ENCODE measurements at regions not wholly inside any gene's neighbourhood (a gene's known extent, or its start where the extent isn't known, plus 50 kb on each side); places are given as distances from the start of the nearest gene placed in this dataset.
A peak's percentile ranks its signal among the peaks of the same experiment; 100 is the strongest.

GRCh38 chr5:73321757-73322436 lies 126.7 kb downstream of the FOXD1 start:
- Histone ChIP-seq H3K27ac (peak overlapping the region; percentile 61), H3K36me3 (no peaks in the 10 kb centered on the region), H3K27me3 (replicated peaks) (no peaks in the 10 kb centered on the region), H3K9me3 (replicated peaks) (no peaks in the 10 kb centered on the region; the same call in 1 of the 2 replicates), H3K4me1 (replicated peaks) (peaks cover 12% of the 10 kb centered on the region), H3K4me3 (no peak overlapping the region)
- DNase-seq (ENCODE audit: low read depth in 1 of 2, low spot score in 2 of 2) = peak; percentile 63 to 67

- Histone ChIP-seq H3K9me3 (replicated peaks) (no peaks in the 10 kb centered on the region; the same call in 1 of the 2 replicates), H3K36me3 (no peaks in the 10 kb centered on the region), H3K4me1 (replicated peaks) (peaks cover 25% of the 10 kb centered on the region), H3K27me3 (replicated peaks) (no peaks in the 10 kb centered on the region), H3K4me3 (no peak overlapping the region), H3K27ac (no peak overlapping the region)
- no peak for DNase-seq (ENCODE audit: low read depth in 1 of 2, low spot score in 2 of 2)
These were observed 129.5 kb downstream of the FOXD1 start for GRCh38 chr5:73319036-73319435.

- Histone ChIP-seq H3K4me1 (replicated peaks) (peaks cover 25% of the 10 kb centered on the region), H3K36me3 (no peaks in the 10 kb centered on the region), H3K9me3 (replicated peaks) (no peaks in the 10 kb centered on the region; the same call in 1 of the 2 replicates), H3K4me3 (no peak overlapping the region), H3K27ac (no peak overlapping the region), H3K27me3 (replicated peaks) (no peaks in the 10 kb centered on the region)
- DNase-seq (ENCODE audit: low read depth in 1 of 2, low spot score in 2 of 2) = no peak
These were observed 130.3 kb downstream of the FOXD1 start for GRCh38 chr5:73318308-73318719.

GRCh38 chr5:73317523-73317922 lies 131.1 kb downstream of the FOXD1 start:
- H3K36me3 ChIP-seq = no peaks in the 10 kb centered on the region
- H3K27me3 ChIP-seq (replicated peaks) = no peaks in the 10 kb centered on the region
- H3K27ac ChIP-seq = no peak overlapping the region
- DNase-seq (ENCODE audit: low read depth in 1 of 2, low spot score in 2 of 2) = no peak
- no peaks in the 10 kb centered on the region; the same call in 1 of the 2 replicates for H3K9me3 ChIP-seq (replicated peaks)
- H3K4me3 ChIP-seq = no peak overlapping the region
- peaks cover 33% of the 10 kb centered on the region for H3K4me1 ChIP-seq (replicated peaks)

GRCh38 chr5:73314395-73315257 lies 134.0 kb downstream of the FOXD1 start:
- H3K4me3 ChIP-seq = no peak overlapping the region
- H3K4me1 ChIP-seq (replicated peaks) = peaks cover 41% of the 10 kb centered on the region
- H3K36me3 ChIP-seq = no peaks in the 10 kb centered on the region
- no peaks in the 10 kb centered on the region; the same call in 1 of the 2 replicates for H3K9me3 ChIP-seq (replicated peaks)
- H3K27ac ChIP-seq = peak overlapping the region; percentile 21
- no peak for DNase-seq (ENCODE audit: low read depth in 1 of 2, low spot score in 2 of 2)
- no peaks in the 10 kb centered on the region for H3K27me3 ChIP-seq (replicated peaks)

DNA sequence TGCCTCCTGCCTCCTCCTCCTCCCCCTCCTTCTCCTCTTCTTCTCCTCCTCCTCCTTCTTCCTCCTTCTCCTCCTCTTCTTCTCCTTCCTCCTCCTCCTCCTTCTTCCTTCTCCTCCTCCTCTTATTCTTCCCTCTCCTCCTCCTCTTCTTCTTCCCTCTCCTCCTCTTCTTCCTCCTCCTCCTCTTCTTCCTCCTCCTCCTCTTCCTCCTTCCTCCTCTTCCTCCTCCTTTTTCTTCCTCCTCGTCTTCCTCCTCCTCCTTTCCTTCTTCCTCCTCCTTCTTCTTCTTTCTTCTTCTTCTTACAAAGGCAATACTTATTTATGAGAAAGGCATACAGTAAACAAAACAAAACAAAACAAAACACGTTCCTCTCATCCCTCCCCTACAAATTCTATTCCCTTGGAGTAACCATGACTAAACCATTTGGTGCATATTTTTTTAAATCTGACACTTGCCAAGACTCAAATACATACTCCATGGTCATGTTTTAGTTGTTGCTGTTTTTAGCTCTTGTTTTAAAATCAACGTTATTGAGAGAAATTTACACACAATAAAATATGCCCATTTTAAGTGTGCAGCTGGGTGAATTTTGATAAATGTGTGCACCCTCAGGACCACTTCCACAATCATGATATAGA lies 135.6 kb downstream of the FOXD1 start:
- Histone ChIP-seq H3K9me3 (replicated peaks) (no peaks in the 10 kb centered on the region), H3K4me1 (replicated peaks) (peaks cover 41% of the 10 kb centered on the region), H3K4me3 (no peak overlapping the region), H3K36me3 (no peaks in the 10 kb centered on the region), H3K27ac (no peak overlapping the region), H3K27me3 (replicated peaks) (no peaks in the 10 kb centered on the region)
- no peak for DNase-seq (ENCODE audit: low read depth in 1 of 2, low spot score in 2 of 2)

DNA sequence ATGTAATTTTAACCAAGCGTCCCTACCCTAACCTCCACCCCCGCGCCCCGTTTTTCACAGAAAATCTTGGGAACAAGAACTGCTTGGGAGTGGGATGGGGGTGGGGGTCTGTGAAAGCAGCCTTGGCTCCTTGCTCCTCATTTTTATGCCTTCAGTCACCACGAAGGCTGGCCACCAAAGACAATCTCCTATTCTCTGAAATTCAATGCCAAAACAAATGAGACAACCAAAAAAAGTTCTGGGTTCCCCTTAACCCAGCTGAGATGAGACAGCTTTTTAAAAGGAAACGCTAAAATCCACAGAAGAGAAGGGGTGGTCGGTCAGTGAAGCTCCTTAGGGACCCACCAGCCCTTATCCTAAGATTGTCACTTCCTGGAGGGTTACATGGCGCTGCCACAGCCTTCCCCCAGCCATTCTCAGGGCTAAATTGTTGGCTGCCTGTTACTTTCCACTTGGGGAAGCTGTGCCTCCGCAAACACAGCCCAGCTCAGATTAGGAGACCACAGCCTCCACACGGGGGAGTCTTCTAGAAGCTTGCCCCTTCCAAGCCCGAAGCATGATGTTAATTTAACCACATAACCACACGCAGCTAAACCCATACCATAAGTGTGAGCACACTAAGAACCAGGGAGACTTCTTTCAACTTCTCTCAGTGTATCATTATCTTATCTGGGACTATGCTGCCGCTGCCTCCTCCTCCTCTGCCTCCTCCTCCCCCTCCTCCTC lies 136.3 kb downstream of the FOXD1 start:
- Histone ChIP-seq H3K9me3 (replicated peaks) (no peaks in the 10 kb centered on the region), H3K27ac (peak overlapping the region; percentile 87), H3K4me3 (no peak overlapping the region), H3K36me3 (no peaks in the 10 kb centered on the region), H3K4me1 (replicated peaks) (peaks cover 41% of the 10 kb centered on the region), H3K27me3 (replicated peaks) (no peaks in the 10 kb centered on the region)
- peak; percentile 46 to 68 for DNase-seq (ENCODE audit: low read depth in 1 of 2, low spot score in 2 of 2)

GRCh38 chr5:73311291-73312110 lies 137.1 kb downstream of the FOXD1 start:
- peaks cover 41% of the 10 kb centered on the region for H3K4me1 ChIP-seq (replicated peaks)
- H3K9me3 ChIP-seq (replicated peaks) = no peaks in the 10 kb centered on the region
- DNase-seq (ENCODE audit: low read depth in 1 of 2, low spot score in 2 of 2) = peak; percentile 80 to 83
- H3K4me3 ChIP-seq = no peak overlapping the region; the same call in 1 of the 2 replicates
- no peaks in the 10 kb centered on the region for H3K27me3 ChIP-seq (replicated peaks)
- H3K36me3 ChIP-seq = no peaks in the 10 kb centered on the region
- peak overlapping the region; percentile 87 for H3K27ac ChIP-seq

DNA sequence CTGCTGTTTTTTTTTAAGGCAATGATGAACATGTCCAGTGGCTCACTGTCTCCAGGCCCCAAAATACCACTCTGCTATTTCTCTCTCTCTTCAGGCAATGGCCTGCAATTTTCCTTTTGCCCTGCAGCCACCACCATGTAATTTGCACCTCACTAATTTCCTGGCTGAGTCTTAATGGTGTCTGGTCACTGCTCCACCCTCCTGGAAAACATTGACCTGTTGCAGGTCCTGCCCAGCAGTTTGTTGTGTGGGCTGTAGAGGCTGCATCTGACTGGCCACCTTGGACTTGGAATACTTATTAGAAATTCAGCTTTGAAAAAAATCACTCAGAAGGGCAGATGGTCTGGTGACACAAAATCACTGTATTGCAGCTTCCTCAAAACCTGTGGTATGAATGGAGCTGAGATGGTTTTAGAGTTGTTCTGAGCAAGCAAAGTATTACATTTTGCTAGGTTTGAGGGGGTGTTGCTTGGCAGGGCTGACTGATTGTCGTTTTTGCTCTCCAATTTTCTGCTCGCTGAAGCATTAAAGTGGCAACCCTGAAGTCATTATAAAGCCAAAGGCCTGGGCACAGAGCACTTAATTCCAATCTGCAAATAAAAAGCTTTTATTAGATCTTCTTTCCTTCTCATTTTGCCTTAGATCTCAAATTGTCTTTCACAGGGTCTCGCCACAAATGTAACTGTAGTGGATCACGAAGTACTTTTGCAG lies 134.8 kb downstream of the TMEM174 start:
- H3K4me3 ChIP-seq = no peak overlapping the region
- H3K4me1 ChIP-seq (replicated peaks) = peaks cover 32% of the 10 kb centered on the region
- no peaks in the 10 kb centered on the region for H3K36me3 ChIP-seq
- H3K9me3 ChIP-seq (replicated peaks) = no peaks in the 10 kb centered on the region
- no peak overlapping the region for H3K27ac ChIP-seq
- no peak for DNase-seq (ENCODE audit: low read depth in 1 of 2, low spot score in 2 of 2)
- no peaks in the 10 kb centered on the region for H3K27me3 ChIP-seq (replicated peaks)

GRCh38 chr5:73306741-73307275 lies 133.8 kb downstream of the TMEM174 start:
- no peaks in the 10 kb centered on the region for H3K9me3 ChIP-seq (replicated peaks)
- DNase-seq (ENCODE audit: low read depth in 1 of 2, low spot score in 2 of 2) = no peak
- H3K4me3 ChIP-seq = no peak overlapping the region
- no peaks in the 10 kb centered on the region for H3K27me3 ChIP-seq (replicated peaks)
- H3K27ac ChIP-seq = no peak overlapping the region
- H3K36me3 ChIP-seq = no peaks in the 10 kb centered on the region
- peaks cover 22% of the 10 kb centered on the region for H3K4me1 ChIP-seq (replicated peaks)

DNA sequence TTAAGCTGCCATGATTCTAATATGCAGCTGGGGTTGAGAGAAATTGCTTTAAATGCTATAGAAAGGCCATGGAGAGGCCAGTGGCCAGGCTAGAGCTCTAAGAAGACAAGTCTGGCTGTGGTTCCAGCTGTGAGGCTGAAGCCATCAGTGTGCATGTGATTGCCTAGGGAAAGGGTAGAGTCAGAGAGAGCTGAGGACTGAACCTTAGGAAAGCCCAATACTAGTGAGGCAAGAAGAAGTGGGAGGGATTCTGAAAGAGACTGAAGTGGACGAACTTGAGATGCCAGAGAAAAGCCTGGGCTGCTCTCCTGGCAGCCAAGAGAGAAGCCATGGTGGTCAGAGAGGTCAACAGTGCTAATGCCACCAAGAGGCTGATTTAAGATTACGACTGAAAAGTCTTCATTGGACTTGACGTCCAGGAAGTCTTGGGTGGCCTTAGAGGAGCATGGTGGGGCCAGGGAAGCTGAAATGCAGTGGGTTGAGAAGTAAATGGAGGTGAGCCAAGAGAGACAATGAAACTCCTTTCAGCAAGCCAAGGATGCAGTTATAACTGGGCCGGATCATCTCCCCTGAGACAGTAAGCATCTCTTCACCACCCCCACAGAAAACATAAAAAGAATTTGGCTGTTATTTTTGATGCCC lies 133.2 kb downstream of the TMEM174 start:
- Histone ChIP-seq H3K36me3 (no peaks in the 10 kb centered on the region), H3K27me3 (replicated peaks) (no peaks in the 10 kb centered on the region), H3K4me3 (no peak overlapping the region), H3K4me1 (replicated peaks) (peaks cover 16% of the 10 kb centered on the region), H3K27ac (no peak overlapping the region), H3K9me3 (replicated peaks) (no peaks in the 10 kb centered on the region)
- no peak for DNase-seq (ENCODE audit: low read depth in 1 of 2, low spot score in 2 of 2)

DNA sequence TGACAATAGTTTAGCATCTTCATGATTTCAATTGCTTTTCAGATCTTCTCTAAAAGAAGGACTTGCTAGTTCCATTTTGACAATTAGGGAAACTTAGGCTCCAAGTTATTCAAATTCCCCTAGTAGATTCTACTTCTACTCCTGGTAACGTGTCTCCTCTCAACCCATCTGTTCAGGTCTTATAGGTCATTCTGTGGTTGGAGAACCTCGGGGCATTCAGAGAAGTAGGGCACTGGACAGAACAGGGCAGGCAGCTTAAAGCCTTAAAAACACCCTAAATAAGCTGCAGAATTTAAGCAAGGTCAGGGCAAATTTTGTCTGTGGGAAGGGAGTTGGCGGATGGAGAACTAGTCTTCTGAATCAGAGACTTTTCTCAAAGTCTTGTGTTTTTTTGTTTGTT lies 132.4 kb downstream of the TMEM174 start:
- Histone ChIP-seq H3K4me3 (no peak overlapping the region), H3K4me1 (replicated peaks) (peaks cover 9% of the 10 kb centered on the region), H3K27me3 (replicated peaks) (no peaks in the 10 kb centered on the region), H3K36me3 (no peaks in the 10 kb centered on the region), H3K27ac (no peak overlapping the region), H3K9me3 (replicated peaks) (0 out of 2 replicates have a peak, but pooled peaks cover 2% of the 10 kb centered on the region)
- DNase-seq (ENCODE audit: low read depth in 1 of 2, low spot score in 2 of 2) = no peak

Measured in SJSA1 (cell line).